ENCODE measurements at regions not wholly inside any gene's neighbourhood (a gene's known extent, or its start where the extent isn't known, plus 50 kb on each side); places are given as distances from the start of the nearest gene placed in this dataset.

DNA sequence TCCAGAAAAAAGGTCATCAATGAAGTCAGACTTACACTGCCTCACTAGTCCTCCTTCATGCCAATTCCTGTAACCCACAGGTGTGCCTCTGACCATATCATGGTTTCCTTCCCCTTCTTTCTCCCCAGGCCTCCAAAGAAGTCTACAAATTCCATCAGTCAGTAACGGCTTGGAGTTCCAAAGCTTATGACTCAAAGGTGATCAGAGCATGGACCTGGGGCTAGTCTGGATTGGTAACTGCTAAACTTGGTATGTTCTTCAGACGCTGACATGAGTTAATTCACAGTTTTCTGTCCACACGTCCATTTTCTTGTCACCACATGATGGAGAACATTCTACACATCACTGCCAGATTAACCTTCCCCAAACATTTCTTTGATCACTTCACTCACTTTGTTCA, 560.4 kb downstream of the ETNK1 start:
- TF ChIP-seq CTCF (IDR thresholded peaks at IDR 0.05): no peak
- TF ChIP-seq ZFP36 (IDR thresholded peaks at IDR 0.05; ENCODE audit: borderline replicate concordance, partially characterized antibody): no peak
- TF ChIP-seq RNF2 (IDR thresholded peaks at IDR 0.05; ENCODE audit: borderline replicate concordance, low read depth): no peak
- TF ChIP-seq TP53 (CRISPR knock-in tag; IDR thresholded peaks at IDR 0.05): no peak
- TF ChIP-seq POLR2A (IDR thresholded peaks at IDR 0.05; ENCODE audit: low read length): no peak
- no peak for TF ChIP-seq RAD21 (conservative IDR thresholded peaks at IDR 0.05 in 1 of 2, IDR thresholded peaks at IDR 0.05 in 1 of 2)
- TF ChIP-seq MYC (IDR thresholded peaks at IDR 0.05; ENCODE audit: borderline replicate concordance, low read length): no peak
- no peak for TF ChIP-seq CEBPB (IDR thresholded peaks at IDR 0.05)
- no peak for TF ChIP-seq SMC3 (IDR thresholded peaks at IDR 0.05)
- no peak for TF ChIP-seq JUNB (IDR thresholded peaks at IDR 0.05)

All from A549 (cell line).